ENCODE measurements at regions not wholly inside any gene's neighbourhood (a gene's known extent, or its start where the extent isn't known, plus 50 kb on each side); places are given as distances from the start of the nearest gene placed in this dataset.

- H3K27me3 Mint-ChIP-seq (ENCODE audit: low read depth): peaks cover 2% of the 10 kb centered on the region
- H3K36me3 Mint-ChIP-seq: no peaks in the 10 kb centered on the region
- peaks cover 14% of the 10 kb centered on the region for H3K9me3 Mint-ChIP-seq
- DNase-seq (ENCODE audit: low spot score in 2 of 2, unreplicated experiment in 2 of 2): no peak
- TF ChIP-seq, protein P1, sequence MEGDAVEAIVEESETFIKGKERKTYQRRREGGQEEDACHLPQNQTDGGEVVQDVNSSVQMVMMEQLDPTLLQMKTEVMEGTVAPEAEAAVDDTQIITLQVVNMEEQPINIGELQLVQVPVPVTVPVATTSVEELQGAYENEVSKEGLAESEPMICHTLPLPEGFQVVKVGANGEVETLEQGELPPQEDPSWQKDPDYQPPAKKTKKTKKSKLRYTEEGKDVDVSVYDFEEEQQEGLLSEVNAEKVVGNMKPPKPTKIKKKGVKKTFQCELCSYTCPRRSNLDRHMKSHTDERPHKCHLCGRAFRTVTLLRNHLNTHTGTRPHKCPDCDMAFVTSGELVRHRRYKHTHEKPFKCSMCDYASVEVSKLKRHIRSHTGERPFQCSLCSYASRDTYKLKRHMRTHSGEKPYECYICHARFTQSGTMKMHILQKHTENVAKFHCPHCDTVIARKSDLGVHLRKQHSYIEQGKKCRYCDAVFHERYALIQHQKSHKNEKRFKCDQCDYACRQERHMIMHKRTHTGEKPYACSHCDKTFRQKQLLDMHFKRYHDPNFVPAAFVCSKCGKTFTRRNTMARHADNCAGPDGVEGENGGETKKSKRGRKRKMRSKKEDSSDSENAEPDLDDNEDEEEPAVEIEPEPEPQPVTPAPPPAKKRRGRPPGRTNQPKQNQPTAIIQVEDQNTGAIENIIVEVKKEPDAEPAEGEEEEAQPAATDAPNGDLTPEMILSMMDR (IDR thresholded peaks at IDR 0.05; ENCODE audit: unreplicated experiment): no peak
- no peaks in the 10 kb centered on the region for H3K4me1 Mint-ChIP-seq
- H3K4me3 Mint-ChIP-seq: no peak overlapping the region
- no peak overlapping the region for H3K27ac Mint-ChIP-seq
Measured at GRCh38 chr12:58629376-58629775, 290.9 kb downstream of the LRIG3 start.

- peaks cover 7% of the 10 kb centered on the region for H3K36me3 Mint-ChIP-seq
- peaks cover 24% of the 10 kb centered on the region for H3K9me3 Mint-ChIP-seq
- TF ChIP-seq, protein P1 (IDR thresholded peaks at IDR 0.05; ENCODE audit: unreplicated experiment): no peak
- DNase-seq (ENCODE audit: low spot score in 2 of 2, unreplicated experiment in 2 of 2): no peak
- H3K4me3 Mint-ChIP-seq: no peak overlapping the region
- H3K27me3 Mint-ChIP-seq (ENCODE audit: low read depth): peaks cover 5% of the 10 kb centered on the region
- H3K27ac Mint-ChIP-seq: no peak overlapping the region
- H3K4me1 Mint-ChIP-seq: no peaks in the 10 kb centered on the region
Measured at GRCh38 chr12:58633479-58633878, 286.8 kb downstream of the LRIG3 start.

GRCh38 chr12:58639318-58639934 is 280.9 kb downstream of the LRIG3 start:
- Mint-ChIP-seq H3K27ac (no peak overlapping the region), H3K27me3 (ENCODE audit: low read depth) (peaks cover 16% of the 10 kb centered on the region), H3K4me3 (no peak overlapping the region), H3K36me3 (peaks cover 7% of the 10 kb centered on the region), H3K4me1 (peaks cover 9% of the 10 kb centered on the region), H3K9me3 (peaks cover 17% of the 10 kb centered on the region)
- TF ChIP-seq, protein P1 (IDR thresholded peaks at IDR 0.05; ENCODE audit: unreplicated experiment): no peak
- no peak for DNase-seq (ENCODE audit: low spot score in 2 of 2, unreplicated experiment in 2 of 2)

GRCh38 chr12:58640314-58640713 is 280.0 kb downstream of the LRIG3 start:
- no peak for DNase-seq (ENCODE audit: low spot score in 2 of 2, unreplicated experiment in 2 of 2)
- Mint-ChIP-seq H3K4me3 (no peak overlapping the region), H3K27me3 (ENCODE audit: low read depth) (peaks cover 16% of the 10 kb centered on the region), H3K9me3 (peaks cover 12% of the 10 kb centered on the region), H3K36me3 (peaks cover 4% of the 10 kb centered on the region), H3K4me1 (peaks cover 9% of the 10 kb centered on the region), H3K27ac (no peak overlapping the region)
- TF ChIP-seq, protein P1 (IDR thresholded peaks at IDR 0.05; ENCODE audit: unreplicated experiment): no peak

DNA sequence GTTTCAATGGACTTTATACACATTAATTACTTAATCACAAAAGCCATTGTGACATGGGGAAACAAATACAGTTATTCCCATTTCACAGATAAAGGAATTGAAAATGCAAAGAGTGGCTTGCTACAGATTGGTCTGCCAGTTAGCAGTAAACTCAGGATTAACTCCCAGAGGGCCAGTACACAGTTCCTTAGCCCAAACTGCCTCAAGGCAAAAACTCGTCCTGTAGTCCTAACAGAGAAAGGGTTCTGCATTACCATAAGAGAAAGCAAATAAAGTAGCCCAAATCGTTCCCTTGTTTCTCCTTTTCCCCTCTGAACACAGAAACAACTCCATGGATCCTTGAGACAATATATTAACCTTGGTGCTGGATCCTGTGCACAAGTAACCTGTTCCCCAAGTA is 274.4 kb downstream of the LRIG3 start:
- Mint-ChIP-seq H3K4me1 (peaks cover 4% of the 10 kb centered on the region), H3K27me3 (ENCODE audit: low read depth) (peaks cover 11% of the 10 kb centered on the region), H3K27ac (no peak overlapping the region), H3K9me3 (no peaks in the 10 kb centered on the region), H3K36me3 (no peaks in the 10 kb centered on the region), H3K4me3 (no peak overlapping the region)
- DNase-seq (ENCODE audit: low spot score in 2 of 2, unreplicated experiment in 2 of 2): no peak
- TF ChIP-seq, protein P1 (IDR thresholded peaks at IDR 0.05; ENCODE audit: unreplicated experiment): no peak

DNA sequence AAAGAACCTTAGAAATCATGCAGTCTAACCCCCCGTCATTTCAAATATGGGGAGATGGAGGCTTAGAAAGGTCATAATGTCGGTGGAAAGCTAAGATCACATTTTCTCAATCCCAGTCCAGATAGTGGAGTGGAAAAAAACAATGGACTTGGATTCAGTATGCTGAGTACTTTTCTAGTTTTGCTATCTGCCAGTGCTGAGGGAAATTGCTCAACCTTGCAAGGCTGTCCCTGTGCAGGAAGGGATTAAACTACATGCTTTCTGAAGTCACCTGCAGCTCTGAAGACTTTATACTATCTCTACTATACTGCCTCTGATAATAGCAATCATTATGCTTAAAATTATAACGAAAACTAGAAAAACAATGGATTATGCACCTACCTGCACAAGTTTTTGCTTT is 272.8 kb downstream of the LRIG3 start:
- Mint-ChIP-seq H3K27me3 (ENCODE audit: low read depth) (peaks cover 3% of the 10 kb centered on the region), H3K4me1 (peaks cover 4% of the 10 kb centered on the region), H3K27ac (no peak overlapping the region), H3K4me3 (no peak overlapping the region), H3K36me3 (no peaks in the 10 kb centered on the region), H3K9me3 (peaks cover under 1% of the 10 kb centered on the region)
- TF ChIP-seq, protein P1 (IDR thresholded peaks at IDR 0.05; ENCODE audit: unreplicated experiment): no peak
- DNase-seq (ENCODE audit: low spot score in 2 of 2, unreplicated experiment in 2 of 2): no peak
